Activated naive CD4-positive, alpha-beta T cell treated with anti-CD3 and anti-CD28 coated beads, Interleukin-2, amount 50 U/mL, for 24 hours (primary cell): ENCODE measurements at regions not wholly inside any gene's neighbourhood (a gene's known extent, or its start where the extent isn't known, plus 50 kb on each side); places are given as distances from the start of the nearest gene placed in this dataset.

Experiments
- H3K27ac Mint-ChIP-seq: one replicate; pipeline ENCODE4 v1.8.0; 2021; ENCODE audit warnings: mild to moderate bottlenecking, mixed read lengths
- H3K27me3 Mint-ChIP-seq: one replicate; pipeline ENCODE4 v1.8.0; 2021; ENCODE audit warnings: mixed read lengths
- H3K36me3 Mint-ChIP-seq: one replicate; pipeline ENCODE4 v1.8.0; 2021; ENCODE audit warnings: mixed read lengths
- H3K4me1 Mint-ChIP-seq: one replicate; pipeline ENCODE4 v1.8.0; 2021; ENCODE audit warnings: mixed read lengths
- H3K4me3 Mint-ChIP-seq: one replicate; pipeline ENCODE4 v1.8.0; 2021; ENCODE audit warnings: mild to moderate bottlenecking, mixed read lengths
- H3K9me3 Mint-ChIP-seq: one replicate; pipeline ENCODE4 v1.8.0; 2021; ENCODE audit warnings: mixed read lengths

DNA sequence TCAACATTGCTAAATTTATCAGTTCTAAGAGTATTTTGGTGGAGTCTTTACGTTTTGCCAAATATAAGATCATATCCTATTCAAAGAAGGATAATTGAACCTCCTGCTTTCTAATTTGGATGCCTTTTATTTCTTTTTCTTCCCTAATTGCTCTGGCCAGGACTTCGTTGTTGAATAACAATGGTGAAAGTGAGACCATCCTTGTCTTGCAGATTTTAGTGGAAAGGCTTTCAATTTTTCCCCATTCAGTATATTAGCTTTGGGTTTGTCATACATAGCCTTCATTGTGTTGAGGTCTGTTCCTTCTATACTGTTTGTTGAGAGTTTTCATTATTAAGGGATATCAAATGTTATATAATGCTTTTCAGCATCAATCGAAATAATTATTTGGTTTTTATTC, 1974.2 kb upstream of the ACO1 start:
- Mint-ChIP-seq H3K4me1 (no peaks in the 10 kb centered on the region), H3K4me3 (no peak overlapping the region), H3K27me3 (no peaks in the 10 kb centered on the region), H3K36me3 (no peaks in the 10 kb centered on the region), H3K9me3 (peaks cover 16% of the 10 kb centered on the region), H3K27ac (no peak overlapping the region)

DNA sequence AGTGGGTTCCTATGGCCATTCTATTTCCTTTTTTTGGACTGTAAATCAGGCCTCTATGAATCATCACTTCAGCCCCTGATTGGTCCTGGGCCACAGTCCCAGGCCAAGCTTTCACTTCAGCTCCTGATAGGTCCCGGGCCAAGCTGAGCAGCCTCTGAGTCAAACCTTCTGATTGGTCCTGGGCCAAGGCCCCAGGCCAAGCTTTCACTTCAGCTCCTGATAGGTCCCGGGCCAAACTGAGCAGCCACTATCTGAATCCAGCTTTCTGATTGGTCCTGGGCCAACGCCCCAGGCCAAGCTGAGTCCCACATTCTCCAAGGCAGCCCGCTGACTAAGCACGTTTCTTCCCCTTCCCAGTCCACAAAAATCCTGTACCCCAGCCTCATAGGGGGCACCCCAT, 1972.9 kb upstream of the ACO1 start:
- no peak overlapping the region for H3K27ac Mint-ChIP-seq
- no peaks in the 10 kb centered on the region for H3K36me3 Mint-ChIP-seq
- H3K9me3 Mint-ChIP-seq: peaks cover 16% of the 10 kb centered on the region
- H3K4me1 Mint-ChIP-seq: no peaks in the 10 kb centered on the region
- H3K4me3 Mint-ChIP-seq: no peak overlapping the region
- H3K27me3 Mint-ChIP-seq: no peaks in the 10 kb centered on the region

DNA sequence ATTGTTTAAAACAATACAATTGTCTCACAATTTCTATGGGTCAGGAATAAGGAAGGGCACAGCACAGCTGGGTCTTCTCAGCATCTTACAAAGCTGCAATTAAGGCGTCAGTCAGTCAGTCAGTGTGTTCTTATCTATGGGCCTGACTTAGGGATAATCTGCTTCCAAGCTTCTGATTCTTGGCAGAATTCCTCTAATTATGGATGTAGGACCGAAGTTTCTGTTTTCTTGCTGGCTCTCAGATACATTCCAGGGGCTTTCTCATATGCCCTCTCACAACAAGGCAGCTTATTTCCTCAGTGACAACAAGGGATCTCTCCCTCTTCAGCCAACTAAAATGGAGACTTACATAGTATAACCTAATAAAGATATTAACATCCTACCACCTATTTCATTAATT, 1925.3 kb upstream of the ACO1 start:
- Mint-ChIP-seq H3K4me1 (no peaks in the 10 kb centered on the region), H3K27me3 (no peaks in the 10 kb centered on the region), H3K4me3 (no peak overlapping the region), H3K27ac (no peak overlapping the region), H3K9me3 (no peaks in the 10 kb centered on the region), H3K36me3 (no peaks in the 10 kb centered on the region)

DNA sequence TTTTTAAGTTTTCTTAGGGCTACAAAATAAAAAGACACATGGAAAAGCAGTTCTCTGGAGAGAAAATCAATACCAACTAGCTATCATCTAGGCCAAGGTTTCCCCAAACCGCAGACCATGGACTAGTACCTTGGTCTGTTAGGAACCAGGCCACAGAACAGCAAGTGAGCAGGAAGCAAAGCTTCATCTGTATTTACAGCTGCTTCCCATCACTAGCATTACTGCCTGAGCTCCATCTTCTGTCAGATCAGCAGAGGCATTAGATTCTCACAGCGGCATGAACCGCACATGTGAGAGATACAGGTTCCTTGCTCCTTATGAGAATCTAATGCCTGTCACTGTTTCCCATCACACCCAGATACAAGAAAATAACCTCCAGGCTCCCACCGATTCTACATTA, 1907.6 kb upstream of the ACO1 start:
- no peak overlapping the region for H3K27ac Mint-ChIP-seq
- H3K27me3 Mint-ChIP-seq: no peaks in the 10 kb centered on the region
- no peaks in the 10 kb centered on the region for H3K4me1 Mint-ChIP-seq
- no peaks in the 10 kb centered on the region for H3K36me3 Mint-ChIP-seq
- H3K4me3 Mint-ChIP-seq: no peak overlapping the region
- no peaks in the 10 kb centered on the region for H3K9me3 Mint-ChIP-seq

DNA sequence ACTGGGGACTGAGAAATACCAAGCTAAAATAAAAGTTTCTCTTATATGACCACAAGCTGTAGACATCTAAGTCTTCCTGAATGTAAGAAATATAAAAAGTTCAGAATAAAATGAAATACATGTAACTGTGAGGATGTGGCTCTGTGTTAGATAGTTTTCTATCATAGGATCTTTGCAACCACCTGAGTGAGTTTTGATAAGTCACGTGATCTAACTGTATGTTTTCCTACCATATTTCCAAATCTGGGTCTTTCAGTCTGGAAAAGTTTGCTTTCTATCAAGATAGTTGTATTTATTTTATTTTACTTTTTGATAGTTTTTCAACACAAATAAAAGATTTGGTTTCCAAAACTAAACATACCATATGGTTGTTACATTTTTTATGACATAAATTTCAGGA, 1905.8 kb upstream of the ACO1 start:
- Mint-ChIP-seq H3K36me3 (no peaks in the 10 kb centered on the region), H3K27ac (no peak overlapping the region), H3K9me3 (no peaks in the 10 kb centered on the region), H3K4me1 (no peaks in the 10 kb centered on the region), H3K27me3 (no peaks in the 10 kb centered on the region), H3K4me3 (no peak overlapping the region)

DNA sequence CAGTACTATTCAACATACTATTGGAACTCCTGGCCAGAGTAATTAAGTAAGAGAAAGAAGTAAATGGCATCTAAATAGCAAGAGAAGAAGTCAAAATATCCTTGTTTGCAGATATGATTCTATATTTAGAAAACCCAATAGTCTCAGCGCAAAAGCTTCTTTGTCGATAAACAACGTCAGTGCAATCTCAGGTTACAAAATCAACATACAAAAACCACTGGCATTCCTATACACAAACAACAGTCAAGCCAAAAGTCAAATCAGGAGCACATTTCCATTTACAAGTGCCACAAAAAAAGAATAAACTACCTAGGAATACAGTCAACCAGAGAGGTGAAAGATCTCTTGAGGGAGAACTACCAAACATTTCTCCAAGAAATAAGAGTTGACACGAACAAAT, 1901.9 kb upstream of the ACO1 start:
- H3K27me3 Mint-ChIP-seq: no peaks in the 10 kb centered on the region
- H3K9me3 Mint-ChIP-seq: no peaks in the 10 kb centered on the region
- H3K4me3 Mint-ChIP-seq: no peak overlapping the region
- no peaks in the 10 kb centered on the region for H3K4me1 Mint-ChIP-seq
- H3K27ac Mint-ChIP-seq: no peak overlapping the region
- H3K36me3 Mint-ChIP-seq: no peaks in the 10 kb centered on the region

DNA sequence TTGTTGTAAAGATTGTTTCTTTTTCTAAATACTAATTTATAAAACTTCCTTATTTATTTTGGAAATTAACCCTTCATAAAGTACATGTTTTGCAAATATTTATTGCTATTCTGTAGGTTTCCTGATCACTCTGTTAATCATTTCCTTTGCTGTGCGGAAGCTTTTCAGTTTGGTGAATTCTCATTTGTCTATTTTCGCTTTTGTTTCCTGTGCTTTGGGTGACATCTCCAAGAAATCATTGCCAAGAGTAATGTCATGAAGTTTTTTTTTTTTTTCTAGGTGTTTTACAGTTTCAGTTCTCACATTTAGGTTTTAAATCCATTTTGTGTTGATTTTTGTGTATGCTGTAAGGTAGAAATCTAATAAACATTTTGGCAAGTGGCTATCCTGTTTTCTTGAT, 1899.8 kb upstream of the ACO1 start:
- Mint-ChIP-seq H3K27ac (no peak overlapping the region), H3K4me3 (no peak overlapping the region), H3K27me3 (no peaks in the 10 kb centered on the region), H3K9me3 (no peaks in the 10 kb centered on the region), H3K36me3 (no peaks in the 10 kb centered on the region), H3K4me1 (no peaks in the 10 kb centered on the region)

DNA sequence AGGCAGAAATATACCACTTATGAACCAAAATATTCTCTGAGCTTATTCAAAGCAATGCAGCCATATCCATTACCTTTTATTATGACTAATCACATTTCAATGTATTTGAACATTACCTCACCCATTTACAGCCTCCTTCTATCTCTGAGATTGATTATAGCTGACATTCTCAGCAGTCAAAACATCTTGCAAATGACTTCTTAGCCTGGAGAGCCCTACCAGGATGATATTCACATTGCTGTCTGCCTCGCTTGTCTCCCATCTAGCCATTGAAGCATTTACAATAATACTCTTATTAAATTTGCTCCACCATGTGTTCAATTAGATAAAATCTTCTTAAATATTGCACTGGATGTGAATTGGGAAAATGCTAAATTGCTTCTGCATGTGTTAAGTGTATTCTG, 1879.9 kb upstream of the ACO1 start:
- no peaks in the 10 kb centered on the region for H3K27me3 Mint-ChIP-seq
- H3K4me3 Mint-ChIP-seq: no peak overlapping the region
- H3K9me3 Mint-ChIP-seq: peaks cover 6% of the 10 kb centered on the region
- H3K27ac Mint-ChIP-seq: no peak overlapping the region
- H3K4me1 Mint-ChIP-seq: no peaks in the 10 kb centered on the region
- no peaks in the 10 kb centered on the region for H3K36me3 Mint-ChIP-seq

DNA sequence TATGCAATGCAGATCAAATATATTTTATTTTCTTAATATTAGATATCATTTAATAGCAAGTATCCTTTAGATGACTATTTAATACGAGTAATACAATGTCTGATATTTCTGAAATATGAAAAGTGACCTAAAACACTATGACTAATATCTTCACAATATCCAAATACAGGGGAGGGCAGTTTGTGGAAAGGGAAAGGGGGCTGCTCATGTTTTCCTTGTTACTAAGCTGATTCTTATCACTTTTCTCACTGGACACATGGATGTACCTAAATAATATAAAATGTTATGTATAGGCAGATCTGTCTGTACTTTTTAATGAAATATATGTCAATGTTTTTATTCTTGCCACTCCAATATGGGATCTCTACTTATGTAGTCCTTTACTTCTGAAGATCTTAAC, 1879.1 kb upstream of the ACO1 start:
- Mint-ChIP-seq H3K36me3 (no peaks in the 10 kb centered on the region), H3K27ac (no peak overlapping the region), H3K9me3 (peaks cover 6% of the 10 kb centered on the region), H3K4me3 (no peak overlapping the region), H3K27me3 (no peaks in the 10 kb centered on the region), H3K4me1 (no peaks in the 10 kb centered on the region)

DNA sequence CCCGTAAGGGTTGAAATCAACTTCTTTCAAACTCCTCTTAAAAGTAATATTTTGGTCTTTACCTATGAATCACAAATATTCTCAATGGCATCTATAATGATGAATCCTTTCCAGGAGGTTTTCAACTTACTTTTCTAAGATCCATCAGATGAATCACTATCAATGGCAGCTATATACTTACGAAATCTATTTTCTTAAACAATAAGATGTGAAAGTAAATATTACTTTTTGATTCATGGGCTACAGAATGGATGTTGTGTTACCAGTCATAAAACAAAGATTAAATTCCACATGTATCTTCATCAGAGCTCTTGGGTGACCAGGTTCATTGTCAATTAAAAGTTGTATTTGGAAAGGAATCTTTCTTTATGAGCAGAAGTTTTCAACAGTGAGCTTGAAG, 1877.7 kb upstream of the ACO1 start:
- Mint-ChIP-seq H3K36me3 (no peaks in the 10 kb centered on the region), H3K27ac (no peak overlapping the region), H3K4me3 (no peak overlapping the region), H3K4me1 (no peaks in the 10 kb centered on the region), H3K27me3 (no peaks in the 10 kb centered on the region), H3K9me3 (peaks cover 3% of the 10 kb centered on the region)

DNA sequence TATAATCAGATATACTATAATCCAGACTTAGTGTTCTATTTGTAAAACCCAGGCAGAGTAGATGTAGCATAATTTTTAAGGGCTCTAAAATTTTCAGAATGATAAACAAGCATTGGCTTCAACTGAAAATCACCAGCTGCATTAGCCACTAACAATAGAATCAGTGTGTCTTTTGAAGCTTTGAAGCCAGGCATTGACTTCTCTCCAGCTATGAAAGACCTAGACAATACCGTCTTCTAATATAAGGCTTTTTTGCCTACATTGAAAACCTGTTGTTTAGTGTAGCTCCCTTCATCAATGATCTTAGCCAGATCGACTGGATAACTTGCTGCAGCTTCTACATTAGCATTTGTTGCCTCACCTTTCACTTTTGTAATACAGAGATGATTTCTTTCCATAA, 1877.3 kb upstream of the ACO1 start:
- Mint-ChIP-seq H3K4me3 (no peak overlapping the region), H3K9me3 (no peaks in the 10 kb centered on the region), H3K4me1 (no peaks in the 10 kb centered on the region), H3K36me3 (no peaks in the 10 kb centered on the region), H3K27ac (no peak overlapping the region), H3K27me3 (no peaks in the 10 kb centered on the region)

DNA sequence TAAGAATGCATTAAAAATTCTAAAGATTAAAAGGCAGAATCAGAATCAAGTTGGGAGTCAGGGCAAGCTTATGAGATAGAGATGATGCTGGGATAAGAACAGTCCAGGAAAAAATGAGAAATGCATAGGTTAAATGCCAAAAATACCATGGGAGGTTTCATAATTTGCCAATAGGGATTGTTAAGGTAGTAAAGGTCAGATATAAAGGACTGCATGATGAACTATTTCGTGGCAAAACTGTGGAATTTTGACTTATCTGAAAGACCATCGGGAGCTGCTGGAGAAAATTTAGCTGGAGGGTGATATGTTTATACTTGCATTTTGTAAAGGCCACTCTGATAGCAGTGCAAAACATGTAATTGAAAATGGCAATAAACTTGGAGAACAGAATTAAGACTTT, 1872.8 kb upstream of the ACO1 start:
- Mint-ChIP-seq H3K36me3 (no peaks in the 10 kb centered on the region), H3K9me3 (peaks cover 9% of the 10 kb centered on the region), H3K27me3 (no peaks in the 10 kb centered on the region), H3K4me1 (no peaks in the 10 kb centered on the region), H3K27ac (no peak overlapping the region), H3K4me3 (no peak overlapping the region)

DNA sequence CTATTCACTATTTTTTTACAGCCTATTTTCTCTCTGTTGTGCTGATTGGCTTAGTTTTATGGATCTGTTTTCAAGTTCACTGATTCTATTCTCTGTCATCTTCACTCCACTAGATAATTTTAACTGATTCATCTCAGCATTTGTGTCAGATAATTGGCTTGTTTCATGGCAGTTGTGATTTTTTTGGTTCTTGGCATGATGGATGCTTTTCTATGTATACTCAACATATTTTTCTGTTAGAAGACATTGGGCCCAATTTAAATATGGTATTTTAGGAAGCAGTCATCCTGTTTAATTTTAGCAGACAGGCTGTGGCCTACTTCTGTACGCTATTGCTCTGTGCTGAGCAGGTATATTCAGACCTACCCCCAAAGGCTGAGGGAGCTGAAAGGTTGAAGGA, 1865.3 kb upstream of the ACO1 start:
- Mint-ChIP-seq H3K9me3 (peaks cover 4% of the 10 kb centered on the region), H3K27ac (no peak overlapping the region), H3K4me1 (no peaks in the 10 kb centered on the region), H3K27me3 (peaks cover 1% of the 10 kb centered on the region), H3K36me3 (no peaks in the 10 kb centered on the region), H3K4me3 (no peak overlapping the region)

DNA sequence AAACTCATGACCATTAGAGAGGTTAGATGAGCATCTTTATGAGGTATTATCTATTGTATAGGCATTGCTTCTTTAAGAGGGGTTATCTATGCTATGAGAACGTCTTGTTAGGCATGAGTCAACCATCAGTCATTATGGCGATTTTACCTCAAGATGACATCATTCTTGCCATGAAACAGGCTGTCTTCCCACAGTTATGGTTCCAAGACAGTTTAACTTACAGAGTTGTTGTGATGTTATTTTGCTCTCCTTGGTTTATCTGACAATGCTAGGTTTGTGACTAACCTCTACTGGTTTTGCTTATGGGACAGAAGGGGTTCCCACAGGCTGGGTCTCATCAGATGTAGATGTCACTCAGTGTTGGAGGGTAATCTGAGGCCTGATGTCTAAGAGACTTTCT, 1864.7 kb upstream of the ACO1 start:
- Mint-ChIP-seq H3K27me3 (peaks cover 1% of the 10 kb centered on the region), H3K9me3 (peaks cover 4% of the 10 kb centered on the region), H3K4me3 (no peak overlapping the region), H3K36me3 (no peaks in the 10 kb centered on the region), H3K27ac (no peak overlapping the region), H3K4me1 (no peaks in the 10 kb centered on the region)

DNA sequence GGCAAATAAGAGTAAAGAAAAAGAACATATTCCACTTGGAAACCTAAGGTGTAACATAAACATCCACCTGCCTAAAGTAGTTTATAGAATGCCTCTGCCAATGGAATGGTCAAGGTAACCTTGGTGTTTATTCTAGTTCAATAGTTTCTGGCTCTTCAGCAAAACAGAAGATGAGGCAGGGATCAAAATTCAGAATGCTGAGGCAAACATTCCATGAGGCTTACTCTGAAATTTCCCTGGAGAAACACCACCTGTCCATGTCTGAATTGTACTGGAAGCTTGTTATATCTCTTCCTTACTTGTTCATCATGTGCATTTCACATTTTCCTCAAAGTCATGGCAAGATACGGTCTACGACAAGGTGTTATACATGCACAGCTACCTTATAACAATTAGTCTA, 1862.4 kb upstream of the ACO1 start:
- H3K27me3 Mint-ChIP-seq: peaks cover 1% of the 10 kb centered on the region
- no peaks in the 10 kb centered on the region for H3K4me1 Mint-ChIP-seq
- no peak overlapping the region for H3K4me3 Mint-ChIP-seq
- H3K27ac Mint-ChIP-seq: no peak overlapping the region
- no peaks in the 10 kb centered on the region for H3K36me3 Mint-ChIP-seq
- H3K9me3 Mint-ChIP-seq: no peaks in the 10 kb centered on the region

DNA sequence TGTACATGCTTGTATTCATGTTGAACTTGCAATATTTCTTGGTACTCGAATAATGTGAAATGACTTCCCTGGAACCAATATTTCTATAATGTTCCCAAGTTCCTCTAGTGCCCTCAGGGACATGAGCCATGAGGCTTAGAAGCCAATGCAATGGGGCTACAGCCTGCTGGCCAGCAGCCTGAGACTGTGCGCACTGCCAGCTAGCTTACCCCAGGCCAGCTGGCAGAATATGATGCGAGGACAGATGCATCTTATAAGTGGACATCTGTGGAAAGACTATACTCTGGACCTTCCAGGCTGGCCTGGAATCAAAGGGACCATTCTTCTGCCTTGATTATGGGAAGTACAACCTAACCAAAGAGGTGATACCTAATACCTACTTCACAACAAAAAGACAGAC, 1862.0 kb upstream of the ACO1 start:
- Mint-ChIP-seq H3K36me3 (no peaks in the 10 kb centered on the region), H3K4me3 (no peak overlapping the region), H3K27me3 (peaks cover 1% of the 10 kb centered on the region), H3K27ac (no peak overlapping the region), H3K4me1 (no peaks in the 10 kb centered on the region), H3K9me3 (no peaks in the 10 kb centered on the region)

DNA sequence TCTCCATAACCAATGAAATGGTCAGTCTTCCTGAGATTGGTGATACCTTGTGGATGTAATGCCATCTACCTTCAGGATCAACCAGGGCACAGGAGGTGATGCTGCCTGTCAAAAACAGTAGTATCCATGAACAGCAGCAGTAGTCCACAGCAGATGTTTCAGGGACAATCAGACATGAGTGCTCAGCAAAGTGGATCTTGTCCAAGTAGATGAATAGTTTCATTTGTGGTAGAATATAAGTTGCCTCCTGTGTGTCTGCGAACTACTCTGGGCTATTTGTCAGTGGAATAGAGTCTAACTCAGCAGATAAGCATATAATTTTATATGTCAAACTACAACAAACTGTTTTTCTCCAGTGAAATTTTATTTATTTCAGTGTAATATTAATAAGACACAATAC, 1860.1 kb upstream of the ACO1 start:
- Mint-ChIP-seq H3K36me3 (no peaks in the 10 kb centered on the region), H3K4me3 (no peak overlapping the region), H3K27ac (no peak overlapping the region), H3K9me3 (no peaks in the 10 kb centered on the region), H3K27me3 (no peaks in the 10 kb centered on the region), H3K4me1 (no peaks in the 10 kb centered on the region)

DNA sequence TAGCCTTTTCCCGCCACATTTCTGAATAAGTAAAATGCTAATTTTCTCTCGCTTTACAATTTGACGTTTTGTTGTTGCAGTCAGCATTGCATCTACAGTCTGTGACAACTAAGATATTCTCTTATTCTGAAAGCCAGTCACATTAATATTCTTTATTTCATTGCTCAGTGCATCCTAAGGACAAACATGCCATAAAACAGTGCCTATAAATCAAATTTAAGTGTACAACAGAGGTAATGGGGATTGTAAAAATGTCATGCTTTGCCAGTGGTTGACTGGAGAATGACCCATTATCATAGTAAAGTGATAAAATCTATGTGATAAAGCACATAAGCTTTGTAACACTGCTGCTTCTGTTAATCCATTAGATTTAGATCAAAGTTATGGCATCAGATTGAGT, 1850.0 kb upstream of the ACO1 start:
- Mint-ChIP-seq H3K9me3 (no peaks in the 10 kb centered on the region), H3K27me3 (no peaks in the 10 kb centered on the region), H3K27ac (no peak overlapping the region), H3K36me3 (no peaks in the 10 kb centered on the region), H3K4me3 (no peak overlapping the region), H3K4me1 (no peaks in the 10 kb centered on the region)
